ENCODE measurements at regions not wholly inside any gene's neighbourhood (a gene's known extent, or its start where the extent isn't known, plus 50 kb on each side); places are given as distances from the start of the nearest gene placed in this dataset.

GRCh38 chr9:25224996-25225395, 453.2 kb downstream of the TUSC1 start (continued):
- TF ChIP-seq KIAA2018 (CRISPR knock-in tag; IDR thresholded peaks at IDR 0.05; ENCODE audit: borderline replicate concordance) (no peak), ZSCAN30 (CRISPR knock-in tag; IDR thresholded peaks at IDR 0.05) (no peak), CEBPZ (IDR thresholded peaks at IDR 0.05; ENCODE audit: low read length) (no peak), NR2F1 (CRISPR knock-in tag; IDR thresholded peaks at IDR 0.05) (no peak)

Data from HepG2 (cell line).